GM19238 (cell line): ENCODE measurements at regions not wholly inside any gene's neighbourhood (a gene's known extent, or its start where the extent isn't known, plus 50 kb on each side); places are given as distances from the start of the nearest gene placed in this dataset.
"Not testable (repeated sequence)": the region's sequence is repeated elsewhere in the genome, so short reads cannot be mapped to it uniquely, and the experiment has no call there.

ENCODE experiments used
- DNase-seq: peaks from one replicate; pipeline ENCODE4 v3.0.0; 2011; ENCODE audit warnings: low spot score; ENCODE audit not compliant: insufficient read length

GRCh38 chr12:83758888-83759631, 1072.4 kb downstream of the TMTC2 start:
- DNase-seq: no peak

GRCh38 chr12:83753904-83754303, 1067.2 kb downstream of the TMTC2 start:
- DNase-seq: no peak

GRCh38 chr12:83753205-83753604, 1066.5 kb downstream of the TMTC2 start:
- DNase-seq: no peak

GRCh38 chr12:83739607-83740006, 1052.9 kb downstream of the TMTC2 start:
- DNase-seq: no peak

- DNase-seq: no peak
These were observed 1024.1 kb downstream of the TMTC2 start for GRCh38 chr12:83710851-83711250.

GRCh38 chr12:83709899-83710298, 1023.2 kb downstream of the TMTC2 start:
- no peak for DNase-seq

- no peak for DNase-seq
These were observed 1014.1 kb downstream of the TMTC2 start for GRCh38 chr12:83700838-83701237.

GRCh38 chr12:83696311-83696710, 1009.6 kb downstream of the TMTC2 start:
- not testable (repeated sequence) for DNase-seq

- DNase-seq: no peak
These were observed 1005.0 kb downstream of the TMTC2 start for GRCh38 chr12:83691730-83692129.

- DNase-seq: no peak
These were observed 1003.8 kb downstream of the TMTC2 start for GRCh38 chr12:83690465-83690864.

- no peak for DNase-seq
These were observed 1002.6 kb downstream of the TMTC2 start for GRCh38 chr12:83689333-83689732.

- no peak for DNase-seq
These were observed 990.1 kb downstream of the TMTC2 start for GRCh38 chr12:83676781-83677295.

GRCh38 chr12:83666690-83667089, 980.0 kb downstream of the TMTC2 start:
- DNase-seq: no peak

- no peak for DNase-seq
These were observed 979.0 kb downstream of the TMTC2 start for GRCh38 chr12:83665634-83666218.

- DNase-seq: no peak
These were observed 977.9 kb downstream of the TMTC2 start for GRCh38 chr12:83664650-83665049.

GRCh38 chr12:83660727-83661358, 974.1 kb downstream of the TMTC2 start:
- DNase-seq: no peak

GRCh38 chr12:83659321-83659720, 972.6 kb downstream of the TMTC2 start:
- DNase-seq: no peak

- no peak for DNase-seq
These were observed 969.3 kb downstream of the TMTC2 start for GRCh38 chr12:83656004-83656403.

- DNase-seq: no peak
These were observed 955.5 kb downstream of the TMTC2 start for GRCh38 chr12:83642205-83642604.

GRCh38 chr12:83641789-83642188, 955.1 kb downstream of the TMTC2 start:
- DNase-seq: no peak

- no peak for DNase-seq
These were observed 948.1 kb downstream of the TMTC2 start for GRCh38 chr12:83634726-83635267.

GRCh38 chr12:83630526-83630925, 943.8 kb downstream of the TMTC2 start:
- DNase-seq: no peak
